ENCODE measurements at regions not wholly inside any gene's neighbourhood (a gene's known extent, or its start where the extent isn't known, plus 50 kb on each side); places are given as distances from the start of the nearest gene placed in this dataset.

DNA sequence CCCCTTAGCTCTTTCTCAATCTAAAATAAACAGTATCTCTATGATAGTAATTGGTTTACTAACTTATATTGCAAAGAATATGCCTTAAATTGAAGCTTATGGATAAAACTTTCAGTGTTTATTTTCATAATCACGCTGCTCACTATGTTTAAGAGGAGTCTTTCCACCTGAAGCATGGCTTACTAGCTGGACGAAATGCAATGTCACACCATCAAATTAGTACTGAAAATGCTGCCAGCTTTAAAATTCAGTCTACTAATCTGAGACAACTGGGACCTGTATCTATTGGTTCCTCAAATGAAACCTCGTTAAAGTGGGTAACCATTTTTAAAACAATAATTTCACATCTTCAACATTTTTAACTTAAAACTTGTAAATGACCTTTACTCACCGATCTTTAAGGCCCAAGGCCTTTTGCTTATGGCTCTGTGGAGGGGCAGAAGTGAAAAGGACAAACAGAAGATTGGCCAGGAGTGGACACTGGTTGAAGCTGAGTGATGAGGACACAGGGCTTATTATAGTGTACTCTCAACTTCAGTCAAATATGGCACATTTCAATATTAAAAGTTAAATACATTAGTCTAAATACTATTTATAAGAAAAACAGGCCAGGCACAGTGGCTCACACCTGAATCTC, 212.8 kb upstream of the WSB1 start:
- H3K27ac ChIP-seq (ENCODE audit: extremely low read depth, low read depth, low read length) = no peak overlapping the region
- ChIA-PET POLR2A (interaction anchor here (0.9 to 3.4 kb wide), 6 partner anchors 9 to 175 kb away, joined by 3 to 40 read pairs (median 4); no protein-coding TSS in a partner anchor), CTCF (ENCODE audit: low intra/inter-chr PET ratio) (no interaction called here)
- peaks cover 0 to 5% of the 10 kb centered on the region in 2 experiments; a peak in 4 of 5 replicates for H3K4me1 ChIP-seq (replicated peaks in 1 of 2; ENCODE audit: control insufficient read depth in 2 of 2, insufficient read depth in 2 of 2, low read length in 2 of 2)
- ATAC-seq (no peak), DNase-seq (ENCODE audit: extremely low read depth in 1 of 4, low spot score in 3 of 4) (no peak), FAIRE-seq (no peak)
- H3K9me1 ChIP-seq (ENCODE audit: control insufficient read depth, insufficient read depth, low read length) = peaks cover 3% of the 10 kb centered on the region
- H2AFZ ChIP-seq (ENCODE audit: low read depth, low read length) = no peak overlapping the region
- H3K36me3 ChIP-seq (ENCODE audit: control insufficient read depth, insufficient read depth, low read length) = peaks cover 81% of the 10 kb centered on the region
- BruUV-seq (replicated peaks) = no TSS peak
- H3K4me2 ChIP-seq (ENCODE audit: insufficient read depth, low read length) = no peak overlapping the region
- peaks cover 81% of the 10 kb centered on the region for H3K79me2 ChIP-seq (ENCODE audit: control insufficient read depth, insufficient read depth, low read length)
- 68% methylated on average over 4 of the region's 4 CpGs for WGBS (ENCODE audit: insufficient coverage, low coverage, missing lambda C conversion rate)
- H3K4me3 ChIP-seq = no peak overlapping the region
- H3K9me3 ChIP-seq (replicated peaks; ENCODE audit: control insufficient read depth, insufficient read depth, low read depth, low read length) = no peaks in the 10 kb centered on the region
- in situ Hi-C loops (cut with MboI) (no loop called here), intact Hi-C loops (cut with micrococcal nuclease) (loop anchor here (10.0 kb wide), 5 partner anchors 46 to 494 kb away; partner anchors contain the start of gene WSB1)
- no peak overlapping the region for H3K9ac ChIP-seq (ENCODE audit: insufficient read depth in 1 of 2, low read depth in 2 of 2, low read length in 2 of 2)
- no peaks in the 10 kb centered on the region for H3K27me3 ChIP-seq (ENCODE audit: control insufficient read depth in 2 of 2, insufficient read depth in 2 of 2, low read length in 2 of 2)
- peaks cover 26% of the 10 kb centered on the region for H4K20me1 ChIP-seq (replicated peaks; ENCODE audit: control insufficient read depth, insufficient read depth, low read length)
- TF ChIP-seq PML (IDR thresholded peaks at IDR 0.05; ENCODE audit: low read length) (no peak), ETV6 (IDR thresholded peaks at IDR 0.05; ENCODE audit: borderline replicate concordance in 1 of 2, low read depth in 2 of 2, low read length in 1 of 2) (no peak), ETV6 (CRISPR knock-in tag; IDR thresholded peaks at IDR 0.05; ENCODE audit: borderline replicate concordance) (no peak), ARID4B (CRISPR knock-in tag; IDR thresholded peaks at IDR 0.05) (no peak), YY1 (IDR thresholded peaks at IDR 0.05; ENCODE audit: borderline replicate concordance in 1 of 3, control insufficient read depth in 1 of 3, extremely low read depth in 1 of 3, insufficient read depth in 3 of 3, insufficient read length in 1 of 3, insufficient replicate concordance in 2 of 3, low read depth in 1 of 3, low read length in 2 of 3) (peak in 1 of 3 experiments; percentile 23), RBFOX2 (IDR thresholded peaks at IDR 0.05; ENCODE audit: low read depth, low read length) (peak; percentile 34; the same call in 1 of the 2 replicates), CGGBP1 (CRISPR knock-in tag; IDR thresholded peaks at IDR 0.05) (peak; percentile 75; the same call in 1 of the 2 replicates), CHCHD3 (CRISPR knock-in tag; IDR thresholded peaks at IDR 0.05) (0 out of 2 replicates have a peak, but pooled peaks have one; percentile 47), NR2C2 (CRISPR knock-in tag; IDR thresholded peaks at IDR 0.05) (no peak), NR2C2 (tag; IDR thresholded peaks at IDR 0.05) (no peak)
- TF ChIP-seq, protein P1, sequence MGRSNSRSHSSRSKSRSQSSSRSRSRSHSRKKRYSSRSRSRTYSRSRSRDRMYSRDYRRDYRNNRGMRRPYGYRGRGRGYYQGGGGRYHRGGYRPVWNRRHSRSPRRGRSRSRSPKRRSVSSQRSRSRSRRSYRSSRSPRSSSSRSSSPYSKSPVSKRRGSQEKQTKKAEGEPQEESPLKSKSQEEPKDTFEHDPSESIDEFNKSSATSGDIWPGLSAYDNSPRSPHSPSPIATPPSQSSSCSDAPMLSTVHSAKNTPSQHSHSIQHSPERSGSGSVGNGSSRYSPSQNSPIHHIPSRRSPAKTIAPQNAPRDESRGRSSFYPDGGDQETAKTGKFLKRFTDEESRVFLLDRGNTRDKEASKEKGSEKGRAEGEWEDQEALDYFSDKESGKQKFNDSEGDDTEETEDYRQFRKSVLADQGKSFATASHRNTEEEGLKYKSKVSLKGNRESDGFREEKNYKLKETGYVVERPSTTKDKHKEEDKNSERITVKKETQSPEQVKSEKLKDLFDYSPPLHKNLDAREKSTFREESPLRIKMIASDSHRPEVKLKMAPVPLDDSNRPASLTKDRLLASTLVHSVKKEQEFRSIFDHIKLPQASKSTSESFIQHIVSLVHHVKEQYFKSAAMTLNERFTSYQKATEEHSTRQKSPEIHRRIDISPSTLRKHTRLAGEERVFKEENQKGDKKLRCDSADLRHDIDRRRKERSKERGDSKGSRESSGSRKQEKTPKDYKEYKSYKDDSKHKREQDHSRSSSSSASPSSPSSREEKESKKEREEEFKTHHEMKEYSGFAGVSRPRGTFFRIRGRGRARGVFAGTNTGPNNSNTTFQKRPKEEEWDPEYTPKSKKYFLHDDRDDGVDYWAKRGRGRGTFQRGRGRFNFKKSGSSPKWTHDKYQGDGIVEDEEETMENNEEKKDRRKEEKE (IDR thresholded peaks at IDR 0.05; ENCODE audit: borderline replicate concordance in 1 of 2, control insufficient read depth in 1 of 2, low read depth in 2 of 2, low read length in 1 of 2) = peak in 1 of 2 experiments; percentile 70; a peak in 1 of 4 replicates

Measured in K562 (cell line).